Fibroblast of pulmonary artery (primary cell): ENCODE measurements at regions not wholly inside any gene's neighbourhood (a gene's known extent, or its start where the extent isn't known, plus 50 kb on each side); places are given as distances from the start of the nearest gene placed in this dataset.

Source experiments
- DNase-seq: peaks from one replicate; pipeline ENCODE4 v3.0.0-alpha.2; 2010; ENCODE audit warnings: low read depth
- H3K4me3 ChIP-seq: replicated peaks from 2 replicates; pipeline ENCODE4 v1.5.1; 2011; ENCODE audit warnings: low read depth, mild to moderate bottlenecking, control low read depth, low read length, moderate library complexity
- CTCF ChIP-seq: IDR thresholded peaks from 2 replicates; pipeline ENCODE4 v1.5.1; 2011; ENCODE audit warnings: mild to moderate bottlenecking, control low read depth, low read length, inconsistent platforms; ENCODE audit errors: missing control alignments

- no peak for TF ChIP-seq CTCF
- H3K4me3 ChIP-seq, result no peak overlapping the region
- no peak for DNase-seq
These were observed 82.9 kb upstream of the MAP1LC3B2 start for GRCh38 chr12:116476227-116476822.

- no peak overlapping the region for H3K4me3 ChIP-seq
These were observed 80.9 kb upstream of the MAP1LC3B2 start for GRCh38 chr12:116478243-116478773.

GRCh38 chr12:116480210-116480810 is 78.9 kb upstream of the MAP1LC3B2 start:
- DNase-seq, result no peak
- no peak for TF ChIP-seq CTCF
- no peak overlapping the region for H3K4me3 ChIP-seq

More at GRCh38 chr12:116478243-116478773, 80.9 kb upstream of the MAP1LC3B2 start:
- DNase-seq, result no peak
- TF ChIP-seq CTCF, result no peak

- DNase-seq, result no peak
- H3K4me3 ChIP-seq, result no peak overlapping the region
- no peak for TF ChIP-seq CTCF
These were observed 77.5 kb upstream of the MAP1LC3B2 start for GRCh38 chr12:116481726-116482125.

- no peak for DNase-seq
- no peak for TF ChIP-seq CTCF
- H3K4me3 ChIP-seq, result no peak overlapping the region
These were observed 77.0 kb upstream of the MAP1LC3B2 start for GRCh38 chr12:116482179-116482578.

- H3K4me3 ChIP-seq, result no peak overlapping the region
- no peak for DNase-seq
- TF ChIP-seq CTCF, result no peak
These were observed 76.3 kb upstream of the MAP1LC3B2 start for GRCh38 chr12:116482859-116483258.
